ENCODE measurements at regions not wholly inside any gene's neighbourhood (a gene's known extent, or its start where the extent isn't known, plus 50 kb on each side); places are given as distances from the start of the nearest gene placed in this dataset.

GRCh38 chr2:37856101-37856751, 68.9 kb upstream of the RMDN2 start:
- Mint-ChIP-seq H3K4me3 (ENCODE audit: unreplicated experiment) (no peak overlapping the region), H3K9me3 (ENCODE audit: unreplicated experiment) (no peaks in the 10 kb centered on the region), H3K4me1 (ENCODE audit: unreplicated experiment) (peaks cover 9% of the 10 kb centered on the region), H3K27ac (ENCODE audit: unreplicated experiment) (no peak overlapping the region), H3K36me3 (ENCODE audit: low read depth, unreplicated experiment) (no peaks in the 10 kb centered on the region), H3K27me3 (ENCODE audit: unreplicated experiment) (peaks cover 7% of the 10 kb centered on the region)
- no peak for TF ChIP-seq CTCF (IDR thresholded peaks at IDR 0.05; ENCODE audit: unreplicated experiment)
- no peak for DNase-seq (ENCODE audit: low spot score)

GRCh38 chr2:37857575-37858399, 67.3 kb upstream of the RMDN2 start:
- no peak for DNase-seq (ENCODE audit: low spot score)
- Mint-ChIP-seq H3K4me3 (ENCODE audit: unreplicated experiment) (no peak overlapping the region), H3K36me3 (ENCODE audit: low read depth, unreplicated experiment) (no peaks in the 10 kb centered on the region), H3K27ac (ENCODE audit: unreplicated experiment) (no peak overlapping the region), H3K27me3 (ENCODE audit: unreplicated experiment) (peaks cover 4% of the 10 kb centered on the region), H3K4me1 (ENCODE audit: unreplicated experiment) (no peaks in the 10 kb centered on the region), H3K9me3 (ENCODE audit: unreplicated experiment) (no peaks in the 10 kb centered on the region)
- TF ChIP-seq CTCF (IDR thresholded peaks at IDR 0.05; ENCODE audit: unreplicated experiment) = no peak

GRCh38 chr2:37858400-37858711, 66.7 kb upstream of the RMDN2 start:
- H3K27ac Mint-ChIP-seq (ENCODE audit: unreplicated experiment) = no peak overlapping the region
- no peak overlapping the region for H3K4me3 Mint-ChIP-seq (ENCODE audit: unreplicated experiment)
- TF ChIP-seq CTCF (IDR thresholded peaks at IDR 0.05; ENCODE audit: unreplicated experiment) = no peak
- no peaks in the 10 kb centered on the region for H3K9me3 Mint-ChIP-seq (ENCODE audit: unreplicated experiment)
- H3K36me3 Mint-ChIP-seq (ENCODE audit: low read depth, unreplicated experiment) = no peaks in the 10 kb centered on the region
- peaks cover 4% of the 10 kb centered on the region for H3K27me3 Mint-ChIP-seq (ENCODE audit: unreplicated experiment)
- DNase-seq (ENCODE audit: low spot score) = no peak
- H3K4me1 Mint-ChIP-seq (ENCODE audit: unreplicated experiment) = no peaks in the 10 kb centered on the region

GRCh38 chr2:37858725-37859267, 66.3 kb upstream of the RMDN2 start:
- peaks cover 4% of the 10 kb centered on the region for H3K27me3 Mint-ChIP-seq (ENCODE audit: unreplicated experiment)
- no peaks in the 10 kb centered on the region for H3K4me1 Mint-ChIP-seq (ENCODE audit: unreplicated experiment)
- H3K9me3 Mint-ChIP-seq (ENCODE audit: unreplicated experiment) = no peaks in the 10 kb centered on the region
- no peak overlapping the region for H3K27ac Mint-ChIP-seq (ENCODE audit: unreplicated experiment)
- no peak for TF ChIP-seq CTCF (IDR thresholded peaks at IDR 0.05; ENCODE audit: unreplicated experiment)
- no peak for DNase-seq (ENCODE audit: low spot score)
- no peak overlapping the region for H3K4me3 Mint-ChIP-seq (ENCODE audit: unreplicated experiment)
- no peaks in the 10 kb centered on the region for H3K36me3 Mint-ChIP-seq (ENCODE audit: low read depth, unreplicated experiment)

GRCh38 chr2:37862620-37863019, 62.5 kb upstream of the RMDN2 start:
- Mint-ChIP-seq H3K4me1 (ENCODE audit: unreplicated experiment) (no peaks in the 10 kb centered on the region), H3K4me3 (ENCODE audit: unreplicated experiment) (no peak overlapping the region), H3K27me3 (ENCODE audit: unreplicated experiment) (peaks cover 1% of the 10 kb centered on the region), H3K9me3 (ENCODE audit: unreplicated experiment) (no peaks in the 10 kb centered on the region), H3K36me3 (ENCODE audit: low read depth, unreplicated experiment) (no peaks in the 10 kb centered on the region), H3K27ac (ENCODE audit: unreplicated experiment) (no peak overlapping the region)
- no peak for TF ChIP-seq CTCF (IDR thresholded peaks at IDR 0.05; ENCODE audit: unreplicated experiment)
- no peak for DNase-seq (ENCODE audit: low spot score)
